DMS114 treated with DMSO at 0.1 percent for 48 hours (cell line): ENCODE measurements at regions not wholly inside any gene's neighbourhood (a gene's known extent, or its start where the extent isn't known, plus 50 kb on each side); places are given as distances from the start of the nearest gene placed in this dataset.

Experiments used
- DNase-seq: peaks from one replicate; lab custom pipeline; 2025; ENCODE audit not compliant: unreplicated experiment; lab: John Stamatoyannopoulos, UW

GRCh38 chr3:117161816-117162215 is 452.2 kb downstream of the TUSC7 start:
- DNase-seq, result no peak

GRCh38 chr3:117165176-117165575 is 455.6 kb downstream of the TUSC7 start:
- no peak for DNase-seq

- no peak for DNase-seq
Measured at GRCh38 chr3:117165601-117166051, 456.0 kb downstream of the TUSC7 start.

- DNase-seq, result no peak
Measured at GRCh38 chr3:117168896-117169295, 459.3 kb downstream of the TUSC7 start.

- DNase-seq, result no peak
Measured at GRCh38 chr3:117170094-117170493, 460.5 kb downstream of the TUSC7 start.

- DNase-seq, result no peak
Measured at GRCh38 chr3:117171124-117171523, 461.5 kb downstream of the TUSC7 start.

GRCh38 chr3:117172426-117172825 is 462.8 kb downstream of the TUSC7 start:
- no peak for DNase-seq

GRCh38 chr3:117181222-117181621 is 471.6 kb downstream of the TUSC7 start:
- no peak for DNase-seq

- no peak for DNase-seq
Measured at GRCh38 chr3:117184574-117184973, 475.0 kb downstream of the TUSC7 start.

GRCh38 chr3:117191245-117191644 is 481.7 kb downstream of the TUSC7 start:
- no peak for DNase-seq

- no peak for DNase-seq
Measured at GRCh38 chr3:117192888-117193287, 483.3 kb downstream of the TUSC7 start.

GRCh38 chr3:117193390-117193789 is 483.8 kb downstream of the TUSC7 start:
- DNase-seq, result no peak

GRCh38 chr3:117195034-117195433 is 485.5 kb downstream of the TUSC7 start:
- DNase-seq, result no peak

GRCh38 chr3:117200962-117201361 is 491.4 kb downstream of the TUSC7 start:
- DNase-seq, result no peak

GRCh38 chr3:117201901-117202774 is 492.6 kb downstream of the TUSC7 start:
- no peak for DNase-seq

GRCh38 chr3:117217355-117217754 is 507.8 kb downstream of the TUSC7 start:
- no peak for DNase-seq

- no peak for DNase-seq
Measured at GRCh38 chr3:117217760-117218316, 508.3 kb downstream of the TUSC7 start.

- DNase-seq, result no peak
Measured at GRCh38 chr3:117218641-117219048, 509.1 kb downstream of the TUSC7 start.

- no peak for DNase-seq
Measured at GRCh38 chr3:117219296-117219695, 509.7 kb downstream of the TUSC7 start.

- no peak for DNase-seq
Measured at GRCh38 chr3:117226932-117227331, 517.4 kb downstream of the TUSC7 start.

- DNase-seq, result no peak
Measured at GRCh38 chr3:117228466-117228865, 518.9 kb downstream of the TUSC7 start.

- no peak for DNase-seq
Measured at GRCh38 chr3:117230924-117231323, 521.3 kb downstream of the TUSC7 start.
